OCI-LY3 (cell line): ENCODE measurements at regions not wholly inside any gene's neighbourhood (a gene's known extent, or its start where the extent isn't known, plus 50 kb on each side); places are given as distances from the start of the nearest gene placed in this dataset.

Experiments used
- CTCF ChIP-seq: fragments of 200-600, 300-600 bp; sonication (generic); IDR thresholded peaks from 2 replicates; pipeline ENCODE4 v1.5.1; 2014; ENCODE audit warnings: antibody characterized with exemption, low read length, low read depth
- EZH2phosphoT487 ChIP-seq: fragments of 200-600 bp; shearing (Covaris generic); IDR thresholded peaks from 2 replicates; pipeline ENCODE4 v1.6.1; 2018; ENCODE audit warnings: antibody characterized with exemption, mixed run types, low read depth

- no peak for TF ChIP-seq CTCF
- no peak for TF ChIP-seq EZH2phosphoT487
Observed at GRCh38 chr16:17002565-17002964, 468.2 kb downstream of the XYLT1 start.
